GM23248 (cell line): ENCODE measurements at regions not wholly inside any gene's neighbourhood (a gene's known extent, or its start where the extent isn't known, plus 50 kb on each side); places are given as distances from the start of the nearest gene placed in this dataset.

Source experiments
- DNase-seq: peaks from one replicate; pipeline ENCODE4 v3.0.0-alpha.2; 2015
- H2AFZ ChIP-seq: fragments of 200-600 bp; sonication (generic); 2 replicates; pipeline ENCODE4 v1.6.1; 2016; ENCODE audit warnings: antibody characterized with exemption
- H3F3A ChIP-seq: fragments of 200-600 bp; sonication (generic); 2 replicates; pipeline ENCODE4 v1.6.1; 2016; ENCODE audit warnings: mild to moderate bottlenecking, antibody characterized with exemption, mixed run types; ENCODE audit not compliant: insufficient read depth
- H3K27ac ChIP-seq: fragments of 200-600 bp; sonication (generic); 2 replicates; pipeline ENCODE4 v1.5.1; 2016; ENCODE audit warnings: mild to moderate bottlenecking
- H3K27me3 ChIP-seq: fragments of 200-600 bp; sonication (generic); replicated peaks from 2 replicates; pipeline ENCODE4 v1.6.1; 2016; ENCODE audit warnings: mild to moderate bottlenecking; ENCODE audit not compliant: insufficient read depth
- H3K36me3 ChIP-seq: fragments of 200-600 bp; sonication (generic); 2 replicates; pipeline ENCODE4 v1.6.1; 2016; ENCODE audit warnings: low read depth, mild to moderate bottlenecking
- H3K4me1 ChIP-seq: fragments of 200-600 bp; sonication (generic); 2 replicates; pipeline ENCODE4 v1.6.1; 2016; ENCODE audit warnings: mild to moderate bottlenecking; ENCODE audit not compliant: insufficient read depth
- H3K4me2 ChIP-seq: fragments of 200-600 bp; sonication (generic); one replicate; pipeline ENCODE4 v1.6.1; 2016; ENCODE audit warnings: mild to moderate bottlenecking; ENCODE audit not compliant: unreplicated experiment
- H3K4me3 ChIP-seq: fragments of 200-600 bp; sonication (generic); 2 replicates; pipeline ENCODE4 v1.5.1; 2016; ENCODE audit warnings: mild to moderate bottlenecking
- H3K79me2 ChIP-seq: fragments of 200-600 bp; sonication (generic); 2 replicates; pipeline ENCODE4 v1.6.1; 2016; ENCODE audit warnings: mild to moderate bottlenecking; ENCODE audit not compliant: insufficient read depth
- H3K9ac ChIP-seq: fragments of 200-600 bp; sonication (generic); 2 replicates; pipeline ENCODE4 v1.6.1; 2016; ENCODE audit warnings: mild to moderate bottlenecking
- H3K9me2 ChIP-seq: fragments of 200-600 bp; sonication (generic); 2 replicates; pipeline ENCODE4 v1.6.1; 2016; ENCODE audit warnings: mixed run types, mild to moderate bottlenecking, moderate library complexity; ENCODE audit not compliant: insufficient read depth
- H3K9me3 ChIP-seq: fragments of 200-600 bp; sonication (generic); one replicate; pipeline ENCODE4 v1.6.1; 2017; ENCODE audit warnings: low read depth
- H4K20me1 ChIP-seq: fragments of 200-600 bp; sonication (generic); 2 replicates; pipeline ENCODE4 v1.6.0; 2016; ENCODE audit not compliant: insufficient read depth
- EZH2 ChIP-seq: fragments of 200-600 bp; sonication (generic); IDR thresholded peaks from 2 replicates; pipeline ENCODE4 v1.6.1; 2018; ENCODE audit warnings: antibody characterized with exemption, mild to moderate bottlenecking; ENCODE audit not compliant: insufficient read depth, poor library complexity, severe bottlenecking
- EZH2phosphoT487 ChIP-seq: fragments of 200-600 bp; sonication (generic); IDR thresholded peaks from 2 replicates; pipeline ENCODE4 v1.6.1; 2018; ENCODE audit warnings: antibody characterized with exemption, moderate library complexity, mild to moderate bottlenecking, low read depth; ENCODE audit not compliant: insufficient read depth
- WGBS, 2 experiments: methylation state at CpG; one replicate each; pipeline ENCODE4 v1.1.6; 2015 to 2017; ENCODE audit warnings: low lambda C conversion rate in 2 of 2, low coverage in 1 of 2; ENCODE audit errors: missing lambda C conversion rate in 2 of 2; 5-methylcytosine and 5-hydroxymethylcytosine counted together
- in situ Hi-C: fragments of 300-500 bp; cut with MboI; formaldehyde crosslinking; loops from 2 replicates; pipeline ENCODE4 v1.15.0; 2020

DNA sequence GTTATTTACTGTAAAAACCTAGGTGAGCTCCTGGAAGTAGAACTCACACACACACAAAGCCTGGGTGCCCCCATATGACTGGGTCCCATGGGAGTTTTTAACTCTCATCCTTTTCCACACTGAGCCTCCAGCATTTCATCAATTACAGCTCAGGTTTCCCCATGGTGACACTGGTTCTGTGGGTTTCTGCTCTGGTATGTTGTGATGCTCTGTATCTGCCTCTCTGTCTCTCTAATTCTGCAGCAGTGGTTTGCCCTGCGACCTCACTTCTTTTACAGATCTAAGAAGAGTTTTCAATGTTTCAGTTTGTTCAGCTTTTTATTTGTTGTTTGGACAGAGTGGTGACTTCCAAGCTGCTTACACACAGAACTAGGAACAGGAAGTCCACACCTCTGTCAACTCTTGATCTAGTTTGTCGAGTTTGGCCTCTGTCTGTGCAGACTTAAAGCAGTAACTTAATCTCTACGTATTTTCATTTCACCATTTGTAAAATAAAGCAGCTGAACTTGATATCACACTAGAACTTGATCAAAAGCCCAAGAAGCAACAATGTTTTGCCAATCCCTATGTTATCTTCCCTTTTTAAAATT, 554.3 kb downstream of the EPHA7 start:
- 7 to 9% methylated on average over 3 of the region's 3 CpGs for WGBS, 2 experiments
- no peak overlapping the region for H3K4me3 ChIP-seq
- no peaks in the 10 kb centered on the region for H3K4me1 ChIP-seq
- no peak overlapping the region for H3K9ac ChIP-seq
- H3K4me2 ChIP-seq = no peak overlapping the region
- H3K27ac ChIP-seq = no peak overlapping the region
- no peaks in the 10 kb centered on the region for H3K9me2 ChIP-seq
- no peak overlapping the region for H2AFZ ChIP-seq
- TF ChIP-seq EZH2phosphoT487 (no peak), EZH2 (no peak)
- H3F3A ChIP-seq = no peaks in the 10 kb centered on the region
- H4K20me1 ChIP-seq = no peaks in the 10 kb centered on the region
- H3K9me3 ChIP-seq = no peaks in the 10 kb centered on the region
- DNase-seq = no peak
- H3K27me3 ChIP-seq = no peaks in the 10 kb centered on the region
- in situ Hi-C loops = no loop called here
- H3K79me2 ChIP-seq = no peaks in the 10 kb centered on the region
- no peaks in the 10 kb centered on the region for H3K36me3 ChIP-seq

DNA sequence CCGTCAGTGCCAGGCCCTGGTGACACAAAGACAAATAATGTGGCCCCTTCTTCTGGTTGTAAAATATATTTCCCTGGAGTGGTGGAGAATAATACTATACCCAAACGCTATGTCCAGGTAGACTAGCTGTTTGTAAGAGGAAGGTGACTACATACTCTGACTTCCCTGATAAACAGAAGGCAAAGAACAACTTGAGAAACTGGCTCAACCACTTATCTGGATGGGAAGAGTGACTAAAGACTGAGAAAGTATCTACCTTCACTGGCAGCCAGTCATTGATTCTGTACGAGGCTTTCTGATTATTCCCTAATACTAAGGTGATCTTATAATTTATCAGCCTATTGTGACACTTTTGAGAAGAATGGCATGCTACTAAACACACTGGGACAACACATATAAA, 569.7 kb downstream of the EPHA7 start:
- Histone ChIP-seq H2AFZ (no peak overlapping the region), H3K9ac (no peak overlapping the region), H3K9me3 (no peaks in the 10 kb centered on the region), H3K4me2 (no peak overlapping the region), H3K36me3 (no peaks in the 10 kb centered on the region), H3K4me1 (no peaks in the 10 kb centered on the region), H3K9me2 (no peaks in the 10 kb centered on the region), H3K4me3 (no peak overlapping the region), H3K27me3 (no peaks in the 10 kb centered on the region), H3K79me2 (no peaks in the 10 kb centered on the region), H3K27ac (no peak overlapping the region), H3F3A (no peaks in the 10 kb centered on the region), H4K20me1 (no peaks in the 10 kb centered on the region)
- 10 to 20% methylated on average over 3 of the region's 3 CpGs for WGBS, 2 experiments
- no peak for DNase-seq
- TF ChIP-seq EZH2phosphoT487 (no peak), EZH2 (no peak)
- in situ Hi-C loops = no loop called here

DNA sequence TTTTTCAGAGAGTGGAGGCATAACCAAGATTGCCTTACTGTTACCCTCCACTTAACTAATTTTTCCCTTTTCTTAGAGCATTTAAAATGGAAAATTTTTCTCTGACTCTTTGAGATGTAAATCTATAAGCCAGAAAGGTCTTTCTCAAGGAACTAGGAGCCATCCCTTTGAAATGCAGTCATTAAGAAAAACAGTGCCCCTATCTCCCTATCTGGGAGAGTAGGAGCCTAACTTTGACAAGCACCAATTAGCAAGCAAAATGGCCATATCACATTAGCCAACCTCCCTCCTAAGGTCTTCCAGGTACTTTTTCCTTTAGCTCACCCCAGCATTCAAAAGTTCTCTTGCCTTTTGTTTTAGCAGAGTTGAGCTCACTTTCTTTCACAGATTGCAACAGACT, 570.5 kb downstream of the EPHA7 start:
- no peaks in the 10 kb centered on the region for H3K27me3 ChIP-seq
- H3K4me2 ChIP-seq = no peak overlapping the region
- no peaks in the 10 kb centered on the region for H3F3A ChIP-seq
- H2AFZ ChIP-seq = no peak overlapping the region
- no peak for TF ChIP-seq EZH2
- TF ChIP-seq EZH2phosphoT487 = no peak
- H3K9ac ChIP-seq = no peak overlapping the region
- H3K79me2 ChIP-seq = no peaks in the 10 kb centered on the region
- no peaks in the 10 kb centered on the region for H3K9me3 ChIP-seq
- H4K20me1 ChIP-seq = no peaks in the 10 kb centered on the region
- no peaks in the 10 kb centered on the region for H3K9me2 ChIP-seq
- H3K4me3 ChIP-seq = no peak overlapping the region
- no peaks in the 10 kb centered on the region for H3K36me3 ChIP-seq
- no peak overlapping the region for H3K27ac ChIP-seq
- in situ Hi-C loops = no loop called here
- H3K4me1 ChIP-seq = no peaks in the 10 kb centered on the region
- no peak for DNase-seq

DNA sequence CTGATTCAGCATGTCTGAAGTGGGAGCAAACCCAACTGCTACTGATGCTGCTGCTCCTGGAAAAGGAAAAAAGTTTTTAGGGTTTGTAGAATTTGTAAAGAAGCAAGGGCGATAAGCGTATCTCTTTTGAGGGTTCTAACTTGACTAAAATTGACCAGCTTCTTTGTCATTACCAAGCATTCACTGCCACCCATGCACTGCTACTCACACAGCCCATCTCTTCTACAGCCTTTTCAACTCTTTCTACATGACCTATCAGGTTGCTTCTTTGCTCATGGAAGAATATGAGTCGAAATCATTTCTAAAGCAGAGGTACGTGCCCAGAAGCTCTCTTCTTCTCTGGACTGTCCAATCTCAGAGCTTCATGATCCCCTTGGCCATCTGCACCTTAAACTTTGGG, 570.9 kb downstream of the EPHA7 start:
- Histone ChIP-seq H3K27ac (no peak overlapping the region), H3K9ac (no peak overlapping the region), H3K9me2 (no peaks in the 10 kb centered on the region), H3K79me2 (no peaks in the 10 kb centered on the region), H3F3A (no peaks in the 10 kb centered on the region), H3K27me3 (no peaks in the 10 kb centered on the region), H3K4me1 (no peaks in the 10 kb centered on the region), H4K20me1 (no peaks in the 10 kb centered on the region), H3K9me3 (no peaks in the 10 kb centered on the region), H3K4me2 (no peak overlapping the region), H3K36me3 (no peaks in the 10 kb centered on the region), H2AFZ (no peak overlapping the region), H3K4me3 (no peak overlapping the region)
- in situ Hi-C loops = no loop called here
- WGBS, 2 experiments = 45 to 53% methylated on average over 4 of the region's 4 CpGs
- no peak for DNase-seq
- TF ChIP-seq EZH2phosphoT487 (no peak), EZH2 (no peak)

DNA sequence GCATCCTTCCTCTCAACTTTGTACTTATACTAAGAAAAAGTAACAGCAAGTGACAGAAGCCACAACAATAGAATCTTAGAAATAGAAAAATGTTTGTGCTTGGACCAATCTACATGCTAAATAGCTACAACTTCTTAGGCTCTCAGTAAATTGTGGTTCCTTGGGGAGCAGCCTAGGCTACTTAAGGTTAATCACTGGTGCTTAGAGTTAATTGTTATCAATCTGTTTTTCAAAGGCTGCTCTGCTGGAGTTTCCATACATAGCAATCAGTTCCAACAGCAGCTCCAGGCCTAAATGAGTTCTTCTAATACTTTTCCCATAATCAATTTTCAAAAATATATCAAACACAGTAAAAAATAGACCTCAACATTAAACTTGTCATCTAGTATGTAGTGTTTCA, 571.4 kb downstream of the EPHA7 start:
- no peaks in the 10 kb centered on the region for H4K20me1 ChIP-seq
- no peaks in the 10 kb centered on the region for H3F3A ChIP-seq
- H2AFZ ChIP-seq = no peak overlapping the region
- H3K4me2 ChIP-seq = no peak overlapping the region
- no peak overlapping the region for H3K27ac ChIP-seq
- H3K9me3 ChIP-seq = no peaks in the 10 kb centered on the region
- H3K79me2 ChIP-seq = no peaks in the 10 kb centered on the region
- no peaks in the 10 kb centered on the region for H3K4me1 ChIP-seq
- no peaks in the 10 kb centered on the region for H3K27me3 ChIP-seq
- H3K9me2 ChIP-seq = no peaks in the 10 kb centered on the region
- no peak for DNase-seq
- no peak for TF ChIP-seq EZH2phosphoT487
- TF ChIP-seq EZH2 = no peak
- H3K4me3 ChIP-seq = no peak overlapping the region
- no peak overlapping the region for H3K9ac ChIP-seq
- H3K36me3 ChIP-seq = no peaks in the 10 kb centered on the region
- in situ Hi-C loops = no loop called here
